ENCODE measurements at regions not wholly inside any gene's neighbourhood (a gene's known extent, or its start where the extent isn't known, plus 50 kb on each side); places are given as distances from the start of the nearest gene placed in this dataset.

- DNase-seq, result no peak
- Histone ChIP-seq H3K4me3 (no peak overlapping the region), H3K36me3 (replicated peaks in 1 of 2; ENCODE audit: insufficient read depth in 1 of 2, low read depth in 2 of 2) (no peaks in the 10 kb centered on the region), H3K4me1 (peaks cover 18% of the 10 kb centered on the region), H3K27me3 (no peaks in the 10 kb centered on the region), H3K9me3 (no peaks in the 10 kb centered on the region), H3K27ac (no peak overlapping the region)
- ATAC-seq, result no peak
- intact Hi-C loops (cut with DNase I), result no loop called here
- 74 to 83% methylated on average over 3 of the region's 3 CpGs for WGBS, 2 donors
- TF ChIP-seq CTCF (IDR thresholded peaks at IDR 0.05) (no peak), POLR2A (IDR thresholded peaks at IDR 0.05) (no peak)
These were observed 148.8 kb downstream of the NOC3L start for GRCh38 chr10:94213980-94214379.

GRCh38 chr10:94214481-94214893 is 148.3 kb downstream of the NOC3L start:
- WGBS, 2 donors, result 90 to 92% methylated on average over 7 of the region's 7 CpGs
- intact Hi-C loops (cut with DNase I), result no loop called here
- no peaks in the 10 kb centered on the region for H3K27me3 ChIP-seq
- H3K9me3 ChIP-seq, result no peaks in the 10 kb centered on the region
- no peak overlapping the region for H3K27ac ChIP-seq
- ATAC-seq, result no peak
- TF ChIP-seq CTCF (IDR thresholded peaks at IDR 0.05) (no peak), POLR2A (IDR thresholded peaks at IDR 0.05) (no peak)
- DNase-seq, result no peak
- no peak overlapping the region for H3K4me3 ChIP-seq
- peaks cover 16% of the 10 kb centered on the region for H3K4me1 ChIP-seq
- H3K36me3 ChIP-seq (replicated peaks in 1 of 2; ENCODE audit: insufficient read depth in 1 of 2, low read depth in 2 of 2), result no peaks in the 10 kb centered on the region

- intact Hi-C loops (cut with DNase I), result no loop called here
- no peak for ATAC-seq
- H3K4me1 ChIP-seq, result peaks cover under 1% of the 10 kb centered on the region
- H3K27ac ChIP-seq, result no peak overlapping the region
- no peaks in the 10 kb centered on the region for H3K36me3 ChIP-seq (replicated peaks in 1 of 2; ENCODE audit: insufficient read depth in 1 of 2, low read depth in 2 of 2)
- no peaks in the 10 kb centered on the region for H3K9me3 ChIP-seq
- H3K4me3 ChIP-seq, result no peak overlapping the region
- TF ChIP-seq POLR2A (IDR thresholded peaks at IDR 0.05) (no peak), CTCF (IDR thresholded peaks at IDR 0.05) (no peak)
- no peaks in the 10 kb centered on the region for H3K27me3 ChIP-seq
- DNase-seq, result no peak
- WGBS, 2 donors, result 79 to 82% methylated on average over 3 to 4 of the region's 4 CpGs
These were observed 146.5 kb downstream of the NOC3L start for GRCh38 chr10:94216201-94216600.

GRCh38 chr10:94217411-94217810 is 145.3 kb downstream of the NOC3L start:
- Histone ChIP-seq H3K36me3 (replicated peaks in 1 of 2; ENCODE audit: insufficient read depth in 1 of 2, low read depth in 2 of 2) (no peaks in the 10 kb centered on the region), H3K9me3 (no peaks in the 10 kb centered on the region), H3K27ac (no peak overlapping the region), H3K4me1 (no peaks in the 10 kb centered on the region), H3K4me3 (no peak overlapping the region), H3K27me3 (no peaks in the 10 kb centered on the region)
- ATAC-seq, result no peak
- DNase-seq, result no peak
- intact Hi-C loops (cut with DNase I), result no loop called here
- no peak for TF ChIP-seq CTCF (IDR thresholded peaks at IDR 0.05)
- TF ChIP-seq POLR2A (IDR thresholded peaks at IDR 0.05), result no peak

- TF ChIP-seq POLR2A (IDR thresholded peaks at IDR 0.05) (no peak), CTCF (IDR thresholded peaks at IDR 0.05) (no peak)
- WGBS, 2 donors, result 89 to 92% methylated on average over 2 of the region's 2 CpGs
- no peak overlapping the region for H3K27ac ChIP-seq
- H3K36me3 ChIP-seq (replicated peaks in 1 of 2; ENCODE audit: insufficient read depth in 1 of 2, low read depth in 2 of 2), result no peaks in the 10 kb centered on the region
- H3K4me3 ChIP-seq, result no peak overlapping the region
- no peak for DNase-seq
- H3K27me3 ChIP-seq, result no peaks in the 10 kb centered on the region
- no peaks in the 10 kb centered on the region for H3K4me1 ChIP-seq
- H3K9me3 ChIP-seq, result no peaks in the 10 kb centered on the region
- intact Hi-C loops (cut with DNase I), result no loop called here
- ATAC-seq, result no peak
These were observed 144.1 kb downstream of the NOC3L start for GRCh38 chr10:94218493-94219183.

All from body of pancreas (tissue), 4 donors.